AG09309 (cell line): ENCODE measurements at regions not wholly inside any gene's neighbourhood (a gene's known extent, or its start where the extent isn't known, plus 50 kb on each side); places are given as distances from the start of the nearest gene placed in this dataset.

ENCODE experiments used
- DNase-seq: peaks from one replicate; pipeline ENCODE4 v3.0.0-alpha.2; 2010; ENCODE audit warnings: low read depth
- H3K4me3 ChIP-seq: 2 replicates; pipeline ENCODE4 v1.5.1; 2011; ENCODE audit warnings: mild to moderate bottlenecking, low read depth, low read length, moderate library complexity; ENCODE audit not compliant: control insufficient read depth
- TF ChIP-seq, protein P1 (sequence below): IDR thresholded peaks from 2 replicates; pipeline ENCODE4 v1.5.1; 2011; ENCODE audit warnings: mild to moderate bottlenecking, low read depth, low read length, inconsistent platforms; ENCODE audit not compliant: insufficient read depth, control insufficient read depth; ENCODE audit errors: missing control alignments

DNA sequence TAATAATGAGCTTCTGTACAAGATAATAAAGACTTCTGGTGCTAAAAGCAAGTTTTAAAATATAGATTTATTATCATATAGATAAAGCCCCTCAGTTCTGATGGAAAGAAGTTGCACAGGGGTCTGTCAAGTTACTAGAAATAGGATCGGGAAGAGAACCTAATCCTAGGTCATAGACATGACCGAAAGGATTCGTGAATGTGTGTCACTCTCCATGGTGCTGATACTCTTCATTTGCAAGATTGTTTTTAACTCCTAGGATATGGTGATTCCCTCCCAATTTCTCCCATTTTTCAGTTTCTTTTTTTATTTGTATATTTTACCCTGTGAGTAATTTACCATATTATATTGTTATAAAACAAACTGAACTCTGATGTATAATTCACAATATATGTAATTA is 58.9 kb upstream of the CTNNA2 start:
- TF ChIP-seq, protein P1, sequence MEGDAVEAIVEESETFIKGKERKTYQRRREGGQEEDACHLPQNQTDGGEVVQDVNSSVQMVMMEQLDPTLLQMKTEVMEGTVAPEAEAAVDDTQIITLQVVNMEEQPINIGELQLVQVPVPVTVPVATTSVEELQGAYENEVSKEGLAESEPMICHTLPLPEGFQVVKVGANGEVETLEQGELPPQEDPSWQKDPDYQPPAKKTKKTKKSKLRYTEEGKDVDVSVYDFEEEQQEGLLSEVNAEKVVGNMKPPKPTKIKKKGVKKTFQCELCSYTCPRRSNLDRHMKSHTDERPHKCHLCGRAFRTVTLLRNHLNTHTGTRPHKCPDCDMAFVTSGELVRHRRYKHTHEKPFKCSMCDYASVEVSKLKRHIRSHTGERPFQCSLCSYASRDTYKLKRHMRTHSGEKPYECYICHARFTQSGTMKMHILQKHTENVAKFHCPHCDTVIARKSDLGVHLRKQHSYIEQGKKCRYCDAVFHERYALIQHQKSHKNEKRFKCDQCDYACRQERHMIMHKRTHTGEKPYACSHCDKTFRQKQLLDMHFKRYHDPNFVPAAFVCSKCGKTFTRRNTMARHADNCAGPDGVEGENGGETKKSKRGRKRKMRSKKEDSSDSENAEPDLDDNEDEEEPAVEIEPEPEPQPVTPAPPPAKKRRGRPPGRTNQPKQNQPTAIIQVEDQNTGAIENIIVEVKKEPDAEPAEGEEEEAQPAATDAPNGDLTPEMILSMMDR = no peak
- DNase-seq = no peak
- no peak overlapping the region for H3K4me3 ChIP-seq

DNA sequence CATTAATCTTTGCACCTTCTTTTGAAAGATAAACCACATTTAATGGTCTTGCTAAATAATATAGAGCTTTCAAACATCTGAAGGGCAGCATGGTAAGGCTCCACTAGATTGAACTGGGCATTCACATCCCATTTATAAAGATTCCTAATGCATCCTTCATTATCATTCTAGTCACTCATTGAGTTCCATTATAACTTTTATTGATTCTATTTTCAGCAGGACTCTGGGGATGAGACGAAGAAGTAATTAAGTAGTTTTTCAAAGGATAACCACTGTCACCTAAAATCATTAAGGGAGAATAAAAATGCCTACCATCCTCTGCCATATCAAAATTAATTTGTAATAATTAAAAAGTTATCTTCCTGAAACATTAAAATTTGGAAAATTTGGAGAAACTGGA is 60.2 kb upstream of the CTNNA2 start:
- H3K4me3 ChIP-seq = no peak overlapping the region
- TF ChIP-seq, protein P1 = no peak
- no peak for DNase-seq

DNA sequence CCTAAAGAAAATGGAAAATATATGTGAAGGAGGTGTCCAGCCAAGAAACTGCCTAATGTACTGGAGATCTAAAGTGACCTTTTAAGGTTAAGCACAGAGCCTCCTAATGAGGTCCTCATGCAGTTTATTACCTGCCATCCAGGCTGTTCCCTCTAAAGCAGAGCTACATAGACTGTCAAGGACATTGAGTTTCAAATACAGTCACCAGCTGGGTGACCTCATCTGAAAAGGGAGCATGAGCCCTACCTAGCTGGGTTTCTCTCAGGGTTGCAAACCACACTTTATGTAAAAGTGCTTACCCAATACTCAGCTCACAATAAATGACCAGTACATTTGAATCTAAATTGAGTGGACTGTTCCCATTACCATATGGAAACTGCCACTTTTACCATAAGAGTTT is 65.4 kb upstream of the CTNNA2 start:
- DNase-seq = no peak
- no peak overlapping the region for H3K4me3 ChIP-seq
- TF ChIP-seq, protein P1 = no peak

DNA sequence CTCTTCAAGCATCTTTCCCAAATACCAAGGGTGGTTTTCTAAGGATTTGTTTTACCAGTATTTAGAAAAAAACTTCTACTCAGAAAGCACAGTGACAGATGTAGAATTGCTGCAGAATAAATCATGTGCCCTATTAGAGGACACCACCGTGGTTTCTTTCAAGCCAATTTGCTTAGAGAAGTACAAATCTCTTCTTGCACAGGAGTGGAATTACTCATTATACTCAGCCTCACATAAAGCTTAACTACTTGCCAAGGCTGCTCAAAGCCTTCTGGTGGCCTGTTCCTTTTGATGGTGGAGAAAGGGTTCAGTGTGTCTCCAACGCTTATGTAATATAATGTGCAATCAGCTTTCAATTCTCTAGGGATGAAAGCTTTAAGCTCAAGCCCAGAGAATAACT is 66.5 kb upstream of the CTNNA2 start:
- no peak for DNase-seq
- TF ChIP-seq, protein P1 = no peak

DNA sequence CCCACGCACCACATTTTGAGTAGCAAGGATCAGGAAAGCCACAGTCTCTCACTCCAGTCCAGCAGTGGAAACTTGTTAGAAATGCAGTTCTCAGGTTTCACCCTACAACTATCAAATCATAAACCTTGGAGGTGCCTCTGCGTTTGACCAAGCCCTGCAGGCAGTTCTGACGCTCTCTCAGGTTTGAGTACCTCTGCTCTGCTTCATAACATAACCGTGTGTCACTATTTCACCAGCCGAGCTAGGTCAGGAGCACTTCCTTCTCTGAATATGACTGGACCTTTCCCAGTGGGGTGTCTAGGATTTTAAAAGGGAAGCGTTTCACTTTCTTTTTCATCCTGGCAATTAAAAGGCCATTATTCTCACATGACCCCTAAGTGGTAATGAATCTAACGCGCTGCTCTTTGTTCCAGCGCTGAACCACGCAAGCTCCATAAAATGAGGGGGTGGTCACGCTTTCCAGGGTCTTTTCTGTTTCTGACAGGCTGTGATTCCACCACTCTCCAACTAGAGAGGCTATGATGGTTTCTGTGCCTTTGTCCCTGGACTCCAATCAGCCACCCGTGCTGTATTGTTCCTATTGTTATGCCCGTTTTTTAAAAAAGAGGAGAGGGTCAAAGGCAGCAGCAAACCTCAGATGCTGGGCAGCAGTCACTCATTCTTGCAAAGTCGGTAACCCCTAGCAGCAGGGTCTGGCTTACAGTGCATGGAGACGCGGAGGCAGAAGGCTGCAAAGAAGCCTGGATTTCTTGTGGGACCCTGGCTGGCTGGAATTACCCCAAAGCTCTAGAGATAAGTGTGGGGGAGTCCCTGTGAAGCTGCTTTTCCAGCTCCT is 75.2 kb upstream of the CTNNA2 start:
- DNase-seq = no peak
- TF ChIP-seq, protein P1 = no peak
- no peak overlapping the region for H3K4me3 ChIP-seq

More for the DNA sequence above, 66.5 kb upstream of the CTNNA2 start:
- H3K4me3 ChIP-seq = no peak overlapping the region

DNA sequence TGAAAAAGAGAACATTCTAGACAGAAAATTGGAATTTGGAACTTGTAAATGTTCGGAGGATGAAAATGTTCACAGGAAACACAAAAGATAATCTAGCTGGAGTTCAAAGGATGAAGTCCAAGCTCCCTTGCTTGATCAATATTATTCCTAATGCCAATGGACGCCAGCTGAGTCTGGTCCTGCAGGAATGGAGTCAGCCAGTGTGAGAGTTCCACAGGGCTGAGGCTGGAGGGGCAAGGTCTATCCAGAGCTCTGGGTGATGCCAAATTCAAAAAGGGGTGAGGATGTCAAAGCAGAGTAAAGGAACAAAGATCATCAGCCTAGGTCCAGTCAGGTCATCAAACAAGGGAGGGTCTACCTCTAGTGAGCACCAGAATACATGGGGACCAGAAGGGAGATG is 78.5 kb upstream of the CTNNA2 start:
- H3K4me3 ChIP-seq = no peak overlapping the region
- TF ChIP-seq, protein P1 = no peak
- DNase-seq = no peak

DNA sequence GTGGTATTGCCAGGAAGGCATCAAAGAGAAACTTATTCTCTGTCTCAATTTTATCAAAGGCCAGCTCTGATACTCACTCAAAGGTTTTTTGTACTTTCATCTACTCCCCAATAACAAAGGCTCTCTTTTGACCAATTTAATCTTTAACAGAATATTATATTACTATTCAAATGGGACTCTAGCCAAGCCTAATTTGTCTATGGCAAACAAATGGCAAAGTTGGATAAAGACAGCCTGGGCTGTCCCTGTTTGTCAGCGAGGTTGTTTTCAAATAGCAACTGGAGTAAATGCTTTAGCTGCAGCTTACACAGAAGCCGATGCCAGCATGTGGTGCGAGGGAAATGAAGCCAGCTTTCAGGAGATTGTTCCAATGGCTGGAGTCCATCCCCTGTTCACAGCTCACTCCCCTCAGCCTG is 80.1 kb upstream of the CTNNA2 start:
- TF ChIP-seq, protein P1 = no peak
- H3K4me3 ChIP-seq = no peak overlapping the region
- no peak for DNase-seq
